Activated CD8-positive, alpha-beta memory T cell treated with anti-CD3 and anti-CD28 coated beads for 48 hours (primary cell): ENCODE measurements at regions not wholly inside any gene's neighbourhood (a gene's known extent, or its start where the extent isn't known, plus 50 kb on each side); places are given as distances from the start of the nearest gene placed in this dataset.
"Not testable (repeated sequence)": the region's sequence is repeated elsewhere in the genome, so short reads cannot be mapped to it uniquely, and the experiment has no call there.

ENCODE experiments used
- DNase-seq, 3 experiments: peaks; one replicate each; pipeline ENCODE4 v3.0.0-alpha.2; 2020; ENCODE audit warnings: low read depth in 2 of 3, low spot score in 2 of 3

GRCh38 chr10:77740396-77740795, 102.8 kb upstream of the KCNMA1 start:
- DNase-seq = not testable (repeated sequence)

GRCh38 chr10:77738496-77739158, 101.0 kb upstream of the KCNMA1 start:
- DNase-seq = no peak

GRCh38 chr10:77737608-77738007, 100.0 kb upstream of the KCNMA1 start:
- no peak for DNase-seq

GRCh38 chr10:77735136-77735535, 97.5 kb upstream of the KCNMA1 start:
- not testable (repeated sequence) for DNase-seq

- no peak for DNase-seq
These were observed 94.8 kb upstream of the KCNMA1 start for GRCh38 chr10:77732213-77733003.

- DNase-seq = no peak
These were observed 89.9 kb upstream of the KCNMA1 start for GRCh38 chr10:77727481-77727880.

GRCh38 chr10:77726732-77727131, 89.1 kb upstream of the KCNMA1 start:
- no peak for DNase-seq

- no peak for DNase-seq
These were observed 88.7 kb upstream of the KCNMA1 start for GRCh38 chr10:77726301-77726700.

- DNase-seq = no peak
These were observed 87.2 kb upstream of the KCNMA1 start for GRCh38 chr10:77724820-77725219.

- no peak for DNase-seq
These were observed 85.8 kb upstream of the KCNMA1 start for GRCh38 chr10:77723376-77723775.

- not testable (repeated sequence) for DNase-seq
These were observed 85.3 kb upstream of the KCNMA1 start for GRCh38 chr10:77722956-77723355.

GRCh38 chr10:77721815-77722214, 84.2 kb upstream of the KCNMA1 start:
- DNase-seq = no peak

- no peak for DNase-seq
These were observed 81.3 kb upstream of the KCNMA1 start for GRCh38 chr10:77718957-77719356.

- DNase-seq = not testable (repeated sequence)
These were observed 80.7 kb upstream of the KCNMA1 start for GRCh38 chr10:77718312-77718711.

GRCh38 chr10:77717336-77717735, 79.7 kb upstream of the KCNMA1 start:
- DNase-seq = no peak

GRCh38 chr10:77716458-77717317, 79.1 kb upstream of the KCNMA1 start:
- no peak for DNase-seq

- no peak for DNase-seq
These were observed 77.9 kb upstream of the KCNMA1 start for GRCh38 chr10:77715536-77715935.

GRCh38 chr10:77715088-77715487, 77.5 kb upstream of the KCNMA1 start:
- DNase-seq = no peak

GRCh38 chr10:77713521-77714280, 76.1 kb upstream of the KCNMA1 start:
- DNase-seq = no peak

GRCh38 chr10:77712207-77712606, 74.6 kb upstream of the KCNMA1 start:
- DNase-seq = no peak

GRCh38 chr10:77711683-77712049, 74.1 kb upstream of the KCNMA1 start:
- no peak for DNase-seq
